ENCODE measurements at regions not wholly inside any gene's neighbourhood (a gene's known extent, or its start where the extent isn't known, plus 50 kb on each side); places are given as distances from the start of the nearest gene placed in this dataset.

DNA sequence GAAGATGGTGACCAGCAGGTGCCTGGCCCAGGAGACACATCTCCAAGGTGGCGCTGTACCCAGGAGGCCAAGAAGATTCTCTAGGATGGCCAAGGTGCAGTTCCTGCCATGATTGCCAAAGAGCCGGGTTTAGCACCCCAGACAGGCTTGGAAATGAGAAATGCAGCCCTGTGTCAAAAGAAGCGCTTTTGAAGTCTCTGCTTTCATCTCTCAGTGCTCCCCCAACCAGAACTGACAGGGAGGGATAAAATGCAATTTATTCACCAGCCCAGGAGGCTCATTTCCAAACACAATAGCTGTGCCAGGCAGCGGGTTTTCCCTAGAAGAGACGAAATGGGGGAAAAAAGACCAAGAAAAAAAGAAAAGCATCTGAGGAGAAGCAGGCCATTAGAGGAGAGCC is 195.9 kb upstream of the NCAM1 start:
- TF ChIP-seq, protein P1, sequence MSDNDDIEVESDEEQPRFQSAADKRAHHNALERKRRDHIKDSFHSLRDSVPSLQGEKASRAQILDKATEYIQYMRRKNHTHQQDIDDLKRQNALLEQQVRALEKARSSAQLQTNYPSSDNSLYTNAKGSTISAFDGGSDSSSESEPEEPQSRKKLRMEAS (IDR thresholded peaks at IDR 0.05; ENCODE audit: insufficient read depth, insufficient read length): no peak
- TF ChIP-seq, protein P2, sequence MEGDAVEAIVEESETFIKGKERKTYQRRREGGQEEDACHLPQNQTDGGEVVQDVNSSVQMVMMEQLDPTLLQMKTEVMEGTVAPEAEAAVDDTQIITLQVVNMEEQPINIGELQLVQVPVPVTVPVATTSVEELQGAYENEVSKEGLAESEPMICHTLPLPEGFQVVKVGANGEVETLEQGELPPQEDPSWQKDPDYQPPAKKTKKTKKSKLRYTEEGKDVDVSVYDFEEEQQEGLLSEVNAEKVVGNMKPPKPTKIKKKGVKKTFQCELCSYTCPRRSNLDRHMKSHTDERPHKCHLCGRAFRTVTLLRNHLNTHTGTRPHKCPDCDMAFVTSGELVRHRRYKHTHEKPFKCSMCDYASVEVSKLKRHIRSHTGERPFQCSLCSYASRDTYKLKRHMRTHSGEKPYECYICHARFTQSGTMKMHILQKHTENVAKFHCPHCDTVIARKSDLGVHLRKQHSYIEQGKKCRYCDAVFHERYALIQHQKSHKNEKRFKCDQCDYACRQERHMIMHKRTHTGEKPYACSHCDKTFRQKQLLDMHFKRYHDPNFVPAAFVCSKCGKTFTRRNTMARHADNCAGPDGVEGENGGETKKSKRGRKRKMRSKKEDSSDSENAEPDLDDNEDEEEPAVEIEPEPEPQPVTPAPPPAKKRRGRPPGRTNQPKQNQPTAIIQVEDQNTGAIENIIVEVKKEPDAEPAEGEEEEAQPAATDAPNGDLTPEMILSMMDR (IDR thresholded peaks at IDR 0.05; ENCODE audit: extremely low read depth in 1 of 2, insufficient read depth in 1 of 2, low read depth in 1 of 2, low read length in 2 of 2): no peak
- TF ChIP-seq MYC (IDR thresholded peaks at IDR 0.05; ENCODE audit: low read depth, low read length) (no peak), POLR2A (IDR thresholded peaks at IDR 0.05; ENCODE audit: low read depth, low read length) (no peak), EZH2 (IDR thresholded peaks at IDR 0.05; ENCODE audit: borderline replicate concordance, low read depth, low read length, severe bottlenecking) (no peak), JUN (IDR thresholded peaks at IDR 0.05; ENCODE audit: borderline replicate concordance, insufficient read depth, insufficient read length, low read depth) (no peak), POLR2AphosphoS5 (IDR thresholded peaks at IDR 0.05; ENCODE audit: insufficient read depth, low read depth, low read length) (no peak), GATA2 (IDR thresholded peaks at IDR 0.05; ENCODE audit: insufficient read depth, insufficient read length, low read depth, low read length) (no peak)
